Thyroid gland (tissue), 4 donors: ENCODE measurements at regions not wholly inside any gene's neighbourhood (a gene's known extent, or its start where the extent isn't known, plus 50 kb on each side); places are given as distances from the start of the nearest gene placed in this dataset. TPM values are rescaled to one million over a fixed set of nuclear protein-coding genes. Genes with fewer than 3 reads are reported as not detected.

Source experiments
- DNase-seq, 2 donors: peaks; one replicate each; pipeline ENCODE4 v3.0.0-alpha.2; 2019
- H3K27ac ChIP-seq, 3 donors: fragments of 200-600 bp; sonication (generic); 1 replicate in 2 of 3; 2 replicates in 1 of 3; pipeline ENCODE4 v1.5.1; 2016 to 2019; ENCODE audit warnings: mild to moderate bottlenecking in 1 of 3, moderate library complexity in 1 of 3
- H3K27me3 ChIP-seq: fragments of 200-600 bp; sonication (generic); one replicate; pipeline ENCODE4 v1.5.1; 2019
- H3K36me3 ChIP-seq, 2 donors: fragments of 200-600 bp; sonication (generic); one replicate each; pipeline ENCODE4 v1.5.1; 2016 to 2019
- H3K4me1 ChIP-seq, 2 donors: fragments of 200-600 bp; sonication (generic); one replicate each; pipeline ENCODE4 v1.5.1; 2017 to 2019
- H3K4me3 ChIP-seq, 3 donors: fragments of 200-600 bp; sonication (generic); replicated peaks in 1 of 3; 1 replicate in 2 of 3; 2 replicates in 1 of 3; pipeline ENCODE4 v1.5.1; 2016; ENCODE audit warnings: mild to moderate bottlenecking in 1 of 3
- H3K9me3 ChIP-seq: fragments of 200-600 bp; sonication (generic); one replicate; pipeline ENCODE4 v1.5.1; 2017
- POLR2A ChIP-seq, 2 donors: fragments of 450-650 bp; IDR thresholded peaks; one replicate each; pipeline ENCODE4 v1.6.1; 2017; ENCODE audit warnings: antibody characterized with exemption in 2 of 2, mild to moderate bottlenecking in 2 of 2, moderate library complexity in 1 of 2
- WGBS, 2 donors: methylation state at CpG; one replicate each; pipeline ENCODE4 v1.1.5; 2017; 5-methylcytosine and 5-hydroxymethylcytosine counted together
- intact Hi-C: fragments of 100-400 bp; cut with DNase I; formaldehyde crosslinking; loops from one replicate; pipeline ENCODE4 v1.15.1; 2023
- microRNA-seq: library from miRNA; unstranded; fragments of <30 nt; microRNA quantifications from one replicate; pipeline ENCODE4, GENCODE V29; 2016
- small RNA-seq: library from RNA; depleted of rRNA; stranded (forward); fragments of <200 nt; gene quantifications from one replicate; pipeline ENCODE3, GENCODE V24; 2016
- TF ChIP-seq, protein P1 (sequence below), 6 experiments: fragments of 200-600 bp in 3 of 6; fragments of 450-650 bp in 3 of 6; sonication (generic) in 3 of 6; IDR thresholded peaks; one replicate each; pipeline ENCODE4 v1.5.1; 2016 to 2019; ENCODE audit warnings: antibody characterized with exemption in 6 of 6, mild to moderate bottlenecking in 2 of 6, inconsistent platforms in 1 of 6, moderate library complexity in 1 of 6

DNA sequence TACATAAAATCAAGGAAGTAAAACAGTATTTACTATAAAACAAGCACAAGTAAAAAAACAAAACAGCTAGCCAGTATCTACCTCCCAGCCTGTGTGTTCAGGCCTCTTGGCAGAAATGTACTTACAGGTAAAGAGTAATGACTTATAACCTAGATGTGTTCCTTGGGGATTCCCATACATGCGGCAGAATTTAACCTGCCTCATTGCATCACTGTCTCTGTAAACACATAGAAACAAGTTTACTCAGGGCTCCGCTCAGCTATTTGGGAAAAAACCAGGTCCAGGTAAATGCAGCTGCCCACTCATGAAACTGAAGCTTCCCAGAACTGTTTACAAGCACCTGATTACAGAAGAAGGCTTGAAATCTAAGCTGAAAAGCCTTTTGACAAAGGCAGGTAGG, 50.7 kb upstream of the SERP2 start:
- 63 to 75% methylated on average over 2 of the region's 2 CpGs for WGBS, 2 donors
- no peak overlapping the region for H3K4me3 ChIP-seq
- no peaks in the 10 kb centered on the region for H3K4me1 ChIP-seq
- H3K36me3 ChIP-seq, result no peaks in the 10 kb centered on the region
- H3K27me3 ChIP-seq, result no peaks in the 10 kb centered on the region
- intact Hi-C loops, result no loop called here
- TF ChIP-seq POLR2A (IDR thresholded peaks at IDR 0.05), result no peak
- TF ChIP-seq, protein P1, sequence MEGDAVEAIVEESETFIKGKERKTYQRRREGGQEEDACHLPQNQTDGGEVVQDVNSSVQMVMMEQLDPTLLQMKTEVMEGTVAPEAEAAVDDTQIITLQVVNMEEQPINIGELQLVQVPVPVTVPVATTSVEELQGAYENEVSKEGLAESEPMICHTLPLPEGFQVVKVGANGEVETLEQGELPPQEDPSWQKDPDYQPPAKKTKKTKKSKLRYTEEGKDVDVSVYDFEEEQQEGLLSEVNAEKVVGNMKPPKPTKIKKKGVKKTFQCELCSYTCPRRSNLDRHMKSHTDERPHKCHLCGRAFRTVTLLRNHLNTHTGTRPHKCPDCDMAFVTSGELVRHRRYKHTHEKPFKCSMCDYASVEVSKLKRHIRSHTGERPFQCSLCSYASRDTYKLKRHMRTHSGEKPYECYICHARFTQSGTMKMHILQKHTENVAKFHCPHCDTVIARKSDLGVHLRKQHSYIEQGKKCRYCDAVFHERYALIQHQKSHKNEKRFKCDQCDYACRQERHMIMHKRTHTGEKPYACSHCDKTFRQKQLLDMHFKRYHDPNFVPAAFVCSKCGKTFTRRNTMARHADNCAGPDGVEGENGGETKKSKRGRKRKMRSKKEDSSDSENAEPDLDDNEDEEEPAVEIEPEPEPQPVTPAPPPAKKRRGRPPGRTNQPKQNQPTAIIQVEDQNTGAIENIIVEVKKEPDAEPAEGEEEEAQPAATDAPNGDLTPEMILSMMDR (IDR thresholded peaks at IDR 0.05), result no peak
- H3K9me3 ChIP-seq, result no peaks in the 10 kb centered on the region
- no peak overlapping the region for H3K27ac ChIP-seq
- no peak for DNase-seq

DNA sequence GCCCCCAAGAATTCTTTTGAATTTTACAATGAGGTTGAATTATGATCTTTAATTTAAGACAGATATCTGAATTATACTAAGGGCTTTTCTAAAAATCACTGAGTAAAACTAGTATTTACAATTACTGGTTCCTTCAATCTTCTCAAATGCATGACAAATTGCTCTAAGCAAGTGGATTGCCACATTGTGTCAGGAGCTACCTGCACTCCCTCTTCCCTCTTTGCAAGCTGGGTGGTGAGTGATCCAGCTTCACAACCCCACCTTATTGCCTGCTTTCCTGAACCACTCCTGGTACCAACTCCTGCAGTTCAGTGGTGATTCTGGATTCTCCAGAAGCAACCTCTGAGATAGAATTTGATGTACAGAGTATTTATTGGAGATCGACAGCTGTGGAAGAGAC, 49.9 kb upstream of the SERP2 start:
- Histone ChIP-seq H3K27ac (no peak overlapping the region), H3K4me1 (no peaks in the 10 kb centered on the region), H3K9me3 (no peaks in the 10 kb centered on the region), H3K36me3 (no peaks in the 10 kb centered on the region), H3K4me3 (no peak overlapping the region), H3K27me3 (no peaks in the 10 kb centered on the region)
- intact Hi-C loops, result no loop called here
- 85 to 100% methylated on average over 1 of the region's 1 CpG for WGBS, 2 donors
- no peak for DNase-seq
- TF ChIP-seq, protein P1 (IDR thresholded peaks at IDR 0.05), result no peak
- no peak for TF ChIP-seq POLR2A (IDR thresholded peaks at IDR 0.05)

Small RNAs in the stretch of these regions (microRNA-seq; reads per million reads assigned to microRNA genes)
- not detected for gene MIR8079

Small RNAs in the stretch of these regions (small RNA-seq; reads per million reads assigned to genes)
- gene MIR8079, result not detected
